ENCODE measurements at regions not wholly inside any gene's neighbourhood (a gene's known extent, or its start where the extent isn't known, plus 50 kb on each side); places are given as distances from the start of the nearest gene placed in this dataset.

- no peak for DNase-seq (ENCODE audit: low spot score)
- FAIRE-seq, result no peak
Observed at GRCh38 chr2:12302691-12303090, 414.0 kb upstream of the TRIB2 start.

- peak; percentile 92 for FAIRE-seq
Observed at GRCh38 chr2:12303181-12304030, 413.3 kb upstream of the TRIB2 start.

GRCh38 chr2:12304564-12305171 lies 412.1 kb upstream of the TRIB2 start:
- no peak for DNase-seq (ENCODE audit: low spot score)
- FAIRE-seq, result no peak

More at GRCh38 chr2:12303181-12304030, 413.3 kb upstream of the TRIB2 start:
- DNase-seq (ENCODE audit: low spot score), result peak; percentile 81

- DNase-seq (ENCODE audit: low spot score) (no peak), FAIRE-seq (no peak)
Observed at GRCh38 chr2:12305931-12306330, 410.8 kb upstream of the TRIB2 start.

GRCh38 chr2:12310399-12310798 lies 406.3 kb upstream of the TRIB2 start:
- DNase-seq (ENCODE audit: low spot score), result no peak
- FAIRE-seq, result peak; percentile 9

- DNase-seq (ENCODE audit: low spot score), result no peak
- no peak for FAIRE-seq
Observed at GRCh38 chr2:12313445-12314126, 403.1 kb upstream of the TRIB2 start.

GRCh38 chr2:12314127-12314760 lies 402.5 kb upstream of the TRIB2 start:
- DNase-seq (ENCODE audit: low spot score), result no peak
- FAIRE-seq, result no peak

GRCh38 chr2:12315224-12315623 lies 401.5 kb upstream of the TRIB2 start:
- FAIRE-seq (no peak), DNase-seq (ENCODE audit: low spot score) (no peak)

- no peak for DNase-seq (ENCODE audit: low spot score)
- FAIRE-seq, result no peak
Observed at GRCh38 chr2:12316476-12316875, 400.3 kb upstream of the TRIB2 start.

- DNase-seq (ENCODE audit: low spot score) (no peak), FAIRE-seq (peak; percentile 5)
Observed at GRCh38 chr2:12317286-12317685, 399.4 kb upstream of the TRIB2 start.

- FAIRE-seq (no peak), DNase-seq (ENCODE audit: low spot score) (peak; percentile 52)
Observed at GRCh38 chr2:12317814-12318426, 398.8 kb upstream of the TRIB2 start.

- DNase-seq (ENCODE audit: low spot score), result peak; percentile 79
- FAIRE-seq, result peak; percentile 73
Observed at GRCh38 chr2:12318427-12319057, 398.2 kb upstream of the TRIB2 start.

GRCh38 chr2:12320027-12320734 lies 396.6 kb upstream of the TRIB2 start:
- no peak for FAIRE-seq
- no peak for DNase-seq (ENCODE audit: low spot score)

GRCh38 chr2:12320991-12321641 lies 395.6 kb upstream of the TRIB2 start:
- FAIRE-seq (no peak), DNase-seq (ENCODE audit: low spot score) (peak; percentile 87)

- FAIRE-seq (no peak), DNase-seq (ENCODE audit: low spot score) (no peak)
Observed at GRCh38 chr2:12321886-12322285, 394.9 kb upstream of the TRIB2 start.

- DNase-seq (ENCODE audit: low spot score) (peak; percentile 76), FAIRE-seq (no peak)
Observed at GRCh38 chr2:12325806-12326205, 390.9 kb upstream of the TRIB2 start.

- FAIRE-seq (peak; percentile 93), DNase-seq (ENCODE audit: low spot score) (no peak)
Observed at GRCh38 chr2:12326449-12327190, 390.1 kb upstream of the TRIB2 start.

GRCh38 chr2:12330916-12331315 lies 385.8 kb upstream of the TRIB2 start:
- FAIRE-seq (no peak), DNase-seq (ENCODE audit: low spot score) (peak; percentile 47)

- FAIRE-seq (no peak), DNase-seq (ENCODE audit: low spot score) (no peak)
Observed at GRCh38 chr2:12331698-12332097, 385.0 kb upstream of the TRIB2 start.

Measured in urothelium cell line (cell line).